ENCODE measurements at regions not wholly inside any gene's neighbourhood (a gene's known extent, or its start where the extent isn't known, plus 50 kb on each side); places are given as distances from the start of the nearest gene placed in this dataset.

DNA sequence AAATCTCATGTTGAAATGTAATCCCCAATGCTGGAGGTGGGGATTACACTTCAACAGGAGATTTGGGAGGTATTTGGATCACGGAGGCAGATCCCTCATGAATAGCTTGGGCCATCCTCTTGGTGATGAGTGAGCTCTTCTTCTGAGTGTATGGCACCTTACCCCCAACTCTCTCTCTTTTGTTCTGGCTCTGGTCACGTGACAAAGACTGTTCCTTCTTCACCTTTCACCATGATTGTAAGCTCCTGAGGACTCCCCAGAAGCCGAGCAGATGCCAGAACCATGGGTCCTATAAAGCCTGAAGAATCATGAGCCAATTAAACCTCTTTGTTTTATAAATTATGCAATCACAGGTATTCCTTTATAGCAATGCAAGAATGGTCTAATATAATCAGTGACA, 684.2 kb downstream of the LIG4 start:
- TF ChIP-seq CTCF (conservative IDR thresholded peaks at IDR 0.05; ENCODE audit: low read depth, low read length): no peak

GRCh38 chr13:107529035-107529434, 686.3 kb downstream of the LIG4 start:
- TF ChIP-seq CTCF (conservative IDR thresholded peaks at IDR 0.05; ENCODE audit: low read depth, low read length): no peak
- H3K4me3 ChIP-seq (ENCODE audit: low read depth, low read length): no peak overlapping the region
- no peak for DNase-seq (ENCODE audit: low read depth)

More for the DNA sequence above, 684.2 kb downstream of the LIG4 start:
- H3K4me3 ChIP-seq (ENCODE audit: low read depth, low read length): no peak overlapping the region
- no peak for DNase-seq (ENCODE audit: low read depth)

GRCh38 chr13:107518780-107519179, 696.6 kb downstream of the LIG4 start:
- H3K4me3 ChIP-seq (ENCODE audit: low read depth, low read length): no peak overlapping the region
- no peak for DNase-seq (ENCODE audit: low read depth)
- TF ChIP-seq CTCF (conservative IDR thresholded peaks at IDR 0.05; ENCODE audit: low read depth, low read length): no peak

GRCh38 chr13:107518292-107518691, 697.0 kb downstream of the LIG4 start:
- no peak for DNase-seq (ENCODE audit: low read depth)
- no peak for TF ChIP-seq CTCF (conservative IDR thresholded peaks at IDR 0.05; ENCODE audit: low read depth, low read length)
- H3K4me3 ChIP-seq (ENCODE audit: low read depth, low read length): no peak overlapping the region

DNA sequence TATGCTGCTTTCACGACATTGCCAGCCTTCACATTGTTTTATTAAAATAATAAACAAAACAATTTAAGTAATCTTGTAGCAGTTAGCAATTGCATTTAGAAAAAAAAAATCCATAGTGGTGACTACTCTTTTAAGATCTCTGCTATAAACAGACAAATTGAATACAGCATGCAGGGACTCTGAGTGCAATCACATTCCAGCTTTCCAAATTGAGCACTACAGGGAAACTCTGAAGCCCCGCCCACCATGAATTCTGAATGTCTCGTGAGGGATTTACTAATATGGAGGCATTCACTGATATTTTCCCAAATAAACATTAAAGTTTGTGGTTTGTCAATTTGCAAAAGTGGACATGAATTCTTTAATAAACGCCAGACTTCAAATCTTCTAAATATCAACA, 698.8 kb downstream of the LIG4 start:
- DNase-seq (ENCODE audit: low read depth): no peak
- no peak for TF ChIP-seq CTCF (conservative IDR thresholded peaks at IDR 0.05; ENCODE audit: low read depth, low read length)
- H3K4me3 ChIP-seq (ENCODE audit: low read depth, low read length): no peak overlapping the region

GRCh38 chr13:107512551-107512950, 702.8 kb downstream of the LIG4 start:
- H3K4me3 ChIP-seq (ENCODE audit: low read depth, low read length): no peak overlapping the region
- TF ChIP-seq CTCF (conservative IDR thresholded peaks at IDR 0.05; ENCODE audit: low read depth, low read length): no peak
- DNase-seq (ENCODE audit: low read depth): no peak

DNA sequence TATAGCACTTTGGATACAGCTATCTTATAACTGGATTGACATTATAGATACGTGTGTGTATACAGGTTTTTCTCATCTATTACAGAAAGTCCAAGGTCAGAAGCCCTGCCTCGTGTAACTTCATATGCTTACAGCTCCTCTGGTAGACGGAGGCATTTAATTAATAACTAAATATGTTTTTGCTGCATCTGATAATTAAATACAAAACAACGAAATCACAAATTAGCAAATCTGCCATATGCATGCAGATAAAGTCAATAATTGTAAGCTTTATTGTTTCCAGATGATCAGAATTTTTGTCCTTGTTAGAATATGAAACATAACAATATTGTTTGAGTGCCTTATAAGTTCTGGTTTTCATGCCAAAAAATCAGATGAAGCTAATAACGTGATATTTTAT, 717.7 kb downstream of the LIG4 start:
- H3K4me3 ChIP-seq (ENCODE audit: low read depth, low read length): no peak overlapping the region
- DNase-seq (ENCODE audit: low read depth): no peak
- no peak for TF ChIP-seq CTCF (conservative IDR thresholded peaks at IDR 0.05; ENCODE audit: low read depth, low read length)
